HUES64 (cell line): ENCODE measurements at regions not wholly inside any gene's neighbourhood (a gene's known extent, or its start where the extent isn't known, plus 50 kb on each side); places are given as distances from the start of the nearest gene placed in this dataset.

Experiments
- H3K27ac ChIP-seq: 2 replicates; pipeline ENCODE4 v1.7.0; 2013; ENCODE audit warnings: low read depth, low read length, inconsistent platforms
- H3K27me3 ChIP-seq: 2 replicates; pipeline ENCODE4 v1.6.1; 2013; ENCODE audit warnings: mild to moderate bottlenecking, low read length; ENCODE audit not compliant: insufficient read depth
- H3K36me3 ChIP-seq: 2 replicates; pipeline ENCODE4 v1.6.1; 2013; ENCODE audit warnings: mild to moderate bottlenecking, low read length; ENCODE audit not compliant: insufficient read depth
- H3K4me1 ChIP-seq: 2 replicates; pipeline ENCODE4 v1.6.1; 2013; ENCODE audit warnings: mild to moderate bottlenecking, low read length, moderate library complexity; ENCODE audit not compliant: insufficient read depth
- H3K4me3 ChIP-seq: 2 replicates; pipeline ENCODE4 v1.5.1; 2013; ENCODE audit warnings: mild to moderate bottlenecking, low read length, moderate library complexity
- H3K9ac ChIP-seq: 2 replicates; pipeline ENCODE4 v1.6.1; 2013; ENCODE audit warnings: mild to moderate bottlenecking, low read depth, low read length
- H3K9me3 ChIP-seq: 2 replicates; pipeline ENCODE4 v1.6.1; 2013; ENCODE audit warnings: low read depth, low read length; ENCODE audit not compliant: insufficient read depth
- WGBS: fragments of 150-250, 120-280 bp; methylation state at CpG from one replicate; pipeline ENCODE4 v1.1.7; 2013; ENCODE audit warnings: missing lambda C conversion rate; 5-methylcytosine and 5-hydroxymethylcytosine counted together

DNA sequence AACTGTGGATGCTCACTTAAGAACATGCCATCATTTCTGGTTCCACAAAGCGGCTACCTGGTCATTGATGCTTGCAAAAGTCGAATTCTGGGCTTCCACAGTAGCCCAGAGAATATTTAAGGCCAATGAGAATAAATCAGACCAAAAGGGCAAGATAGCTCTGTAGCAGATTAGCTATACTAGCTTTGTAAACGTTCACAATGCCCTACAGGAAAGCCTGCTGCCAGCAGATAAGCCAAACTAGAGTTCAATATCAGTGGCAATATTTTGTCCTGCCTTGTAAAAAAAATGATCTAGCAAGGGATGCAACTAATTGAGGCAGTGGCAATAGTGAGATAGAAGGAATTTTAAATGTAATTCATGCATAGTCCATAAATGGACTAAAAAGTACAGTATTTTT is 387.7 kb upstream of the TEX13C start:
- no peaks in the 10 kb centered on the region for H3K27me3 ChIP-seq
- H3K4me1 ChIP-seq = peaks cover 8% of the 10 kb centered on the region; the same call in 1 of the 2 replicates
- no peak overlapping the region for H3K4me3 ChIP-seq
- WGBS = 81% methylated on average over 3 of the region's 3 CpGs
- H3K9ac ChIP-seq = no peak overlapping the region
- H3K36me3 ChIP-seq = no peaks in the 10 kb centered on the region
- no peak overlapping the region for H3K27ac ChIP-seq
- no peaks in the 10 kb centered on the region for H3K9me3 ChIP-seq

DNA sequence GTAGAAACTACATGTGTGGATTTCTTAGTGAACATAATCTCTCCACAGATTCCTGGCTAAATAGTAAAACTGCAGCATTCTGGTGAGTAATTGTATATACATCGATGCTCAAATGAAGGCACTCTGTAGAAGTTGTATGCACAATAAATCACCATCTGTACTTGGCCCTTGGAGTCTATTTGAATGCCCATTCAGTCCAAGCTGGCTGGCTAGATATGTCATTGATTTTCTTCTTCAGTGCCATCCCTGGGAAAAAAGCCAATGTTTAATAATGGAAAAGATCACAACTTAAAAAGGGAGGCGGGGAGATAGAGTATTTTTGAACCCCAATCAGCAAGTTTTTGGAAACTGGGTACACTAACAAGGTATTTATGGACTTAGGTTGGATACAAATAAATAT is 381.0 kb upstream of the TEX13C start:
- H3K4me3 ChIP-seq = no peak overlapping the region
- no peaks in the 10 kb centered on the region for H3K27me3 ChIP-seq
- WGBS = 88% methylated on average over 1 of the region's 2 CpGs
- no peaks in the 10 kb centered on the region for H3K9me3 ChIP-seq
- H3K4me1 ChIP-seq = 0 out of 2 replicates have a peak, but pooled peaks cover 3% of the 10 kb centered on the region
- no peak overlapping the region for H3K9ac ChIP-seq
- H3K36me3 ChIP-seq = no peaks in the 10 kb centered on the region
- H3K27ac ChIP-seq = no peak overlapping the region

DNA sequence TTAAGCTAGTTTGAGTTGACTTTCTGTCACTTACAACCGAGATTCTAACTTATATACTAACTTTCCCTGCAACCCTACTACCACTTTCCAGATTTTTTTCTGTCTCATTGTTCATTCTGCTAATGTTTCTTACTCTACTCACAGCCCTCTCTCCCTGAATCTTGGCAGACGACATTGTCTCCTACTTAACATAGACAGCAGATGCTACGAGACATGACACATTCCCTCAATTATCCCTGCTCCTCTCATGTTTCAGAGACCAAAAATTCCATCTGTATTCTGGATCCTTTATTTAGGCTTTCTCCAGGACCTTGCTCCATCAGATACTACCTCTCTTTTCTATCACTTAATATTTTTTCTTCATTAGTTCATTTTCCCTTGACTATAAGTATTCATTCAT is 379.1 kb upstream of the TEX13C start:
- Histone ChIP-seq H3K27me3 (no peaks in the 10 kb centered on the region), H3K9me3 (no peaks in the 10 kb centered on the region)
- WGBS = 93% methylated on average over 3 of the region's 3 CpGs

DNA sequence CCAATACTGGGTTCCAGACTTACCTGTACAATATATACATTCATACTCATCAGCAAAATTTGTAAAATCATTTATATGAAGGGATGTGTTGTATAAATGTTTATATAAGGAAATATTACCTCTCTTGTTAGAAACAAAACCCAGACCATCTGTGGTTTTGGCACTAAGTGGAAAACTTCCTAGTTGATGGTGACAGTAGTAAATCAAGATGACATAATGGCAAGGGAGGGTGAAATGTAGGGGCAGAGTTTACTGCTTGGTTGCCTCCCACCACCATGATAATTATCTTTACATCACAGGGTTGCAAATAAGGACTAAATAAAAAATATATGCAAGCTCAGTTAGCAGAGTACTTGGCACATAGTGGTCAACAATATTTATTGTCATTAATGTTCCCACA is 365.3 kb upstream of the TEX13C start:
- H3K9me3 ChIP-seq = no peaks in the 10 kb centered on the region
- H3K4me3 ChIP-seq = no peak overlapping the region
- H3K36me3 ChIP-seq = no peaks in the 10 kb centered on the region
- no peaks in the 10 kb centered on the region for H3K27me3 ChIP-seq
- H3K27ac ChIP-seq = no peak overlapping the region
- H3K4me1 ChIP-seq = no peaks in the 10 kb centered on the region
- H3K9ac ChIP-seq = no peak overlapping the region

More for the DNA sequence above, 379.1 kb upstream of the TEX13C start:
- Histone ChIP-seq H3K9ac (no peak overlapping the region), H3K27ac (no peak overlapping the region), H3K4me1 (no peaks in the 10 kb centered on the region), H3K36me3 (no peaks in the 10 kb centered on the region), H3K4me3 (no peak overlapping the region)

DNA sequence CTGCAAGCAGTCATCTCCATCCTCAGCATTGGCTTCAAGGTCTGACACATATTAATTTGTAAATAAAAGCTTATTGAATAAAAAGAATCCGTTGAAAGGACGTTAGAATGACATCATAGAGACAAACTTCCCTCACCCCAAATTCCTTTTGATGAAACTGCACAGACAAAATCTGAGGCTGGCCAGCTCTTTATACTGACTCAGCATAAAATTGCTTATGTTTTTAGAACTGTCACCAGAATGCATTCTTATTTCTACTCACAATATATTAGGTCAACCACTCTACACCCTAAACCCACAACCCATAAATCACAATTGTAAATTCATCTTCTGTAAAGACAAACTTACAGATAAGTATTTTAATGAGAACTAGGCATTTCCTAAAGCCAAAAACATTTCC is 359.2 kb upstream of the TEX13C start:
- Histone ChIP-seq H3K27ac (no peak overlapping the region), H3K36me3 (no peaks in the 10 kb centered on the region), H3K9ac (no peak overlapping the region), H3K4me1 (no peaks in the 10 kb centered on the region), H3K27me3 (no peaks in the 10 kb centered on the region), H3K9me3 (no peaks in the 10 kb centered on the region), H3K4me3 (no peak overlapping the region)
- WGBS = 100% methylated on average over 2 of the region's 2 CpGs

DNA sequence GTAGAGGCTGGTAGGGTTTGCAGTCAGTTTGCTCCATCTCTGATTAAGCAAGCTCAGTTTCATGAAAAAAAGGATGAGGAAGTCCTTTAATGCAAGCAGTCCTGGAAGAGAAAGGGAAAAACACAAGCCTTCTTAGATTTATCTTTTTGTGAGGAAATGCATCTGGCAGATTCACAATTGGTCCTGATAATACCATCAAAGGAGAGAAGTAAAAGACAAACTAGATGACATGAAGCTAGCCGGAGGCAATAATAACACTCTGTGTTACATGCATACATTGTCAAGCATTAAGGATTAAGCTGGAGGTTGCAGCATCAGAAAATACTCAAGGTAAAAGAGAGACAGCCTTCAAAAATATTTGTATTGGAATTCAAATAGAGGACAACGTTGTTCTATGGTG is 356.0 kb upstream of the TEX13C start, which contains the start of gene TENM1:
Gene TENM1, minus strand, starts transcription at position 101 of the 400 bp plus-strand sequence.
- H3K27ac ChIP-seq = no peak within 1 kb of the TSS
- no peak within 1 kb of the TSS for H3K9ac ChIP-seq
- H3K4me3 ChIP-seq = no peak within 1 kb of the TSS
- no peaks in the 10 kb centered on the region for H3K4me1 ChIP-seq
- no peaks in the 10 kb centered on the region for H3K9me3 ChIP-seq
- H3K27me3 ChIP-seq = no peaks in the 10 kb centered on the region
- 93% methylated on average over 1 of the region's 2 CpGs for WGBS
- H3K36me3 ChIP-seq = no peaks in the 10 kb centered on the region

DNA sequence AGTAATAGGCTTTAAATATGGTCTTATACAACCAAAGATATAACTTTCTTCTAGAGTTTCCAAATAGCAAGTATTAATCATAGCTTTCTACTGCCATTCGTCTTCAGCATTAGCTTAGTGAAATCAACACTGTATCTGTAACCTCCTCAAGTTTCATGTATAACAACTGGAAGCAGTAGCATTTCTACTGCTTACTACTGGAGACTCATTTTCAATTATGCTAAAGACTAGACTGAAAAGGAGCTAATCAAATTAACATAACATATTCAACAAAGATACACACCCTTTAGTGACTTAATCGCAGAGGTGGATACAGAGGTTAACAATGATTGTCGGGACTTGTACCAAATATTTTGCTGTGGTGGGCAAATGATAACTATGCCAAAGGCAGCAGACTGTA is 344.2 kb upstream of the TEX13C start:
- H3K4me3 ChIP-seq = no peak overlapping the region
- no peaks in the 10 kb centered on the region for H3K9me3 ChIP-seq
- H3K27me3 ChIP-seq = no peaks in the 10 kb centered on the region
- H3K36me3 ChIP-seq = no peaks in the 10 kb centered on the region
- WGBS = 97% methylated on average over 3 of the region's 3 CpGs
- no peak overlapping the region for H3K27ac ChIP-seq
- H3K9ac ChIP-seq = no peak overlapping the region
- H3K4me1 ChIP-seq = no peaks in the 10 kb centered on the region

DNA sequence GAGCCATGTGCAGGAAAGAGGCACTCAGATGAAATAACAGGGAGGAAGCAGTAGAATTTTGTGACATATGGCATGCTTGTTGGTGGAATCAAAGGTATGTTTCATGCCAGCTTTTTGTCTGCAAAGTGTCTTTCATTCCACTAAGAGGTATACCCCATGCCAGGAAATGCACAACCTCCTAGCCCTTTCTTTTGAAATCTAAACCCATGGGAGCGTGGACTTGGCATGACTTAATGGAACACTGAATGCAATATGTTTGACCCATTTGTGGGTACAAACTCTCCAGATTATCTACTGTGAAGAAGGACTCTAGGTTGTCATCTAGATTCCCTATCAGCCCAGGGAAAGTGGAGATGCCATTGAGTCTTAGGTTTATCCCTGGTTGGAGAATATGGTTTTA is 338.3 kb upstream of the TEX13C start:
- 90% methylated on average over 1 of the region's 1 CpG for WGBS
- Histone ChIP-seq H3K27me3 (no peaks in the 10 kb centered on the region), H3K9me3 (no peaks in the 10 kb centered on the region), H3K9ac (no peak overlapping the region), H3K36me3 (no peaks in the 10 kb centered on the region), H3K4me3 (no peak overlapping the region), H3K27ac (no peak overlapping the region), H3K4me1 (no peaks in the 10 kb centered on the region)

DNA sequence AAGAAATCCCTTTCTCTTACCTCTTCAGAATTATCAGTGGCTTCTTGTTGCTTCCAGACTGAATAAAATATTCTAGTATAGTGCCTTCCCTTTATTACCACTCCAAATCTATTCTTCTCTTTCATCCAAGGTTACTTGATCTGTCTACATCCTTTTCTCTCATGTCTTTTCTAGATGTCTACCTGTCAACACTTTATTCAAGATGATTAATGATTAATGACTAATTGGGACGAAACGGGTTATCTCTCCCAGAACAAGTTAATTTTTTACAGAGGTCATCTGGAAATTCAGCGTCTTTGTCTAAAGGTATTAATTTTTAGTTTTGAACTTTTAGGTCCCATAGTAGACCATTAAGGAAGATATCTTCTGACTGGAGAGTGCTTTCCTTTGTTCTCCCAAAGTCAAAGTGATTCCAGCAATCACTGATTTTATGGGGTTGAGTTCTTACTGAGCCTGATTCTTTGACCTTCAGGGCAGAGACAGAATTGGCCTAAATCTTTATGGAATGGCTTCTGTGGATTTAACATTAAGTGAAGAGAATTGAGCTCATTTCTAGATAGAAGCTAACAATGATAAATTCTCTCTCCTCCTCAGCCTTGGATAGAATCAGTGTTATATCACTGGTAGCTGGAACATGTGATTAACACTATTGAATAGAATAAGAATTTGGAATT is 335.4 kb upstream of the TEX13C start:
- no peak overlapping the region for H3K4me3 ChIP-seq
- no peaks in the 10 kb centered on the region for H3K9me3 ChIP-seq
- H3K36me3 ChIP-seq = no peaks in the 10 kb centered on the region
- no peak overlapping the region for H3K9ac ChIP-seq
- no peak overlapping the region for H3K27ac ChIP-seq
- no peaks in the 10 kb centered on the region for H3K27me3 ChIP-seq
- WGBS = no CpG with 5 or more reads among the region's 3 CpGs
- no peaks in the 10 kb centered on the region for H3K4me1 ChIP-seq

DNA sequence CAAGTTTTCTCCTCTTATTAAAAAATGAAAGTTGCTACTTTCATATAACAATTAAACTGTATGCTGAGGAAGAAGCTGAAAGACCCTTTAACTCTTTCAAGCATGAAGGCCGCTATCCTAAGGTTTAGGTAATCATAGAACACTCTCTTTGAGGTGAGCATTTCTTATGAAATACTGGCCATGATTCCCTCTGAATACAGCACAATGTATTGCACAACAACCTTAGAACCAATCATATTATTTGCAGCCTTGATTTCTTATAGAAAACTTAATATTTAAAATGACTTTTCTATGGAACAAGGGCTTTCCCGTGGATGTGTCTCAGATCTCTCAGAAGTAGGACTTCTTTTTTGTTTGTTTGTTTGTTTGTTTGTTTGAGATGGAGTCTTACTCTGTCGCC is 333.4 kb upstream of the TEX13C start:
- no peaks in the 10 kb centered on the region for H3K9me3 ChIP-seq
- 100% methylated on average over 3 of the region's 3 CpGs for WGBS
- H3K4me3 ChIP-seq = no peak overlapping the region
- H3K9ac ChIP-seq = no peak overlapping the region
- H3K4me1 ChIP-seq = no peaks in the 10 kb centered on the region
- no peaks in the 10 kb centered on the region for H3K27me3 ChIP-seq
- H3K36me3 ChIP-seq = no peaks in the 10 kb centered on the region
- H3K27ac ChIP-seq = no peak overlapping the region

DNA sequence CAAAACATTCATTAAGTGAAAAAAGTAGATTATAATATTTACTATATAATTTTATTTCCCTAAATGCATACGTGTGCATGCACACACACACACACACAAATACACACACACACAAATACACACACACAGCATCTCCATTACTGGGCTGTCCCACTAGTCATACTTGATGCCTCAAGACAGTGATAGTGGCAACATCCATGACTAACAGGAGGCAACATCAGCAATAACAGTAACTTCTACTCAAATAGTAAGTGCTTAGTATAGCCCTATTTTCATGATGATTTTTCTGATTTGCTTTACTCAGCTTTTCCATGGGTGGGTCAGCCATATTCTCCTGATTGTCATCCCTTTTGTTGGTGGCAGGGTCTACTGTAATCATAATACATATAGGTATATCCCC is 325.9 kb upstream of the TEX13C start:
- no peaks in the 10 kb centered on the region for H3K27me3 ChIP-seq
- WGBS = 100% methylated on average over 1 of the region's 1 CpG
- H3K9ac ChIP-seq = no peak overlapping the region
- H3K4me3 ChIP-seq = no peak overlapping the region
- no peaks in the 10 kb centered on the region for H3K4me1 ChIP-seq
- no peaks in the 10 kb centered on the region for H3K36me3 ChIP-seq
- H3K27ac ChIP-seq = no peak overlapping the region
- H3K9me3 ChIP-seq = no peaks in the 10 kb centered on the region

DNA sequence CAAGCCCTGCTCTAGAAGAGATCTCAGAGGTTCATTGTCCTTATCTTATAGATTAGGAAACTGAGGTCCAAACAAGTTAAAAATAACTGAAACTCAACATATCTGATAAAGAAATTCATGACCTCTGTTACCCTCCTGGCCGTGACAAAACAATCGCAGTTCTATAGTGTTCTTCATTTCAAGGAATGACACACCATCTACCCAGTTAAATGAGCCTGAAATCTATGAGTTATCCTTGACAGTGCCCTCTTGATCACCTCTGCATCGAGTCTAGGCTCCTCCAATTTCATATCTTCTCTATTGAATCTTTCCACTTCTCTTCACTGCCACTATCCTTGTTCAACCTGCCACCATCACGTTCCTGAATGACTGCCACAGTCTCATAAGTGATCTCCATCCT is 325.3 kb upstream of the TEX13C start:
- Histone ChIP-seq H3K27me3 (no peaks in the 10 kb centered on the region), H3K9ac (no peak overlapping the region), H3K4me3 (no peak overlapping the region), H3K27ac (no peak overlapping the region), H3K4me1 (peaks cover 3% of the 10 kb centered on the region; the same call in 1 of the 2 replicates), H3K9me3 (no peaks in the 10 kb centered on the region), H3K36me3 (no peaks in the 10 kb centered on the region)
- WGBS = 89% methylated on average over 4 of the region's 4 CpGs
